Neural progenitor cell (in vitro differentiated cells): ENCODE measurements at regions not wholly inside any gene's neighbourhood (a gene's known extent, or its start where the extent isn't known, plus 50 kb on each side); places are given as distances from the start of the nearest gene placed in this dataset.
A peak's percentile ranks its signal among the peaks of the same experiment; 100 is the strongest.

Experiments
- DNase-seq: peaks from one replicate; pipeline ENCODE4 v3.0.0-alpha.2; 2016; ENCODE audit warnings: low spot score
- H2AFZ ChIP-seq: fragments of 200-600 bp; sonication (generic); replicated peaks from 2 replicates; pipeline ENCODE4 v1.6.1; 2016; ENCODE audit warnings: antibody characterized with exemption
- H3F3A ChIP-seq: fragments of 200-600 bp; sonication (generic); 2 replicates; pipeline ENCODE4 v1.6.1; 2016; ENCODE audit warnings: antibody characterized with exemption, low read depth
- H3K27ac ChIP-seq: fragments of 200-600 bp; sonication (generic); 2 replicates; pipeline ENCODE4 v1.5.1; 2016; ENCODE audit warnings: mild to moderate bottlenecking
- H3K27me3 ChIP-seq: fragments of 200-600 bp; sonication (generic); 2 replicates; pipeline ENCODE4 v1.6.1; 2016; ENCODE audit warnings: mild to moderate bottlenecking, moderate library complexity
- H3K36me3 ChIP-seq: fragments of 200-600 bp; sonication (generic); 2 replicates; pipeline ENCODE4 v1.5.1; 2016
- H3K4me1 ChIP-seq: fragments of 200-600 bp; sonication (generic); 2 replicates; pipeline ENCODE4 v1.6.1; 2016; ENCODE audit warnings: mixed run types
- H3K4me2 ChIP-seq: fragments of 200-600 bp; sonication (generic); 2 replicates; pipeline ENCODE4 v1.6.1; 2016
- H3K4me3 ChIP-seq: fragments of 200-600 bp; sonication (generic); 2 replicates; pipeline ENCODE4 v1.5.1; 2016
- H3K79me2 ChIP-seq: fragments of 200-600 bp; sonication (generic); 2 replicates; pipeline ENCODE4 v1.6.1; 2016; ENCODE audit warnings: low read depth
- H3K9ac ChIP-seq: fragments of 200-600 bp; sonication (generic); 2 replicates; pipeline ENCODE4 v1.6.1; 2016
- H3K9me3 ChIP-seq: fragments of 200-600 bp; sonication (generic); 2 replicates; pipeline ENCODE4 v1.5.1; 2016; ENCODE audit warnings: low read depth
- H4K20me1 ChIP-seq: fragments of 200-600 bp; sonication (generic); 2 replicates; pipeline ENCODE4 v1.6.1; 2016; ENCODE audit warnings: low read depth
- H3K27ac Mint-ChIP-seq: 3 replicates; pipeline ENCODE4 v1.8.0; 2021; ENCODE audit warnings: mixed read lengths
- H3K27me3 Mint-ChIP-seq: 2 replicates; pipeline ENCODE4 v1.8.0; 2022; ENCODE audit warnings: low read depth, mild to moderate bottlenecking, inconsistent platforms, moderate library complexity, mixed read lengths; ENCODE audit not compliant: insufficient read depth
- H3K36me3 Mint-ChIP-seq: 3 replicates; pipeline ENCODE4 v1.8.0; 2021; ENCODE audit warnings: mixed read lengths
- H3K4me1 Mint-ChIP-seq: 3 replicates; pipeline ENCODE4 v1.8.0; 2021; ENCODE audit warnings: mixed read lengths
- H3K4me3 Mint-ChIP-seq: 3 replicates; pipeline ENCODE4 v1.8.0; 2021; ENCODE audit warnings: mild to moderate bottlenecking, moderate library complexity, mixed read lengths
- H3K9me3 Mint-ChIP-seq: 3 replicates; pipeline ENCODE4 v1.8.0; 2020; ENCODE audit warnings: mixed read lengths
- CTCF ChIP-seq: fragments of 200-600 bp; sonication (generic); IDR thresholded peaks from 2 replicates; pipeline ENCODE4 v1.5.1; 2017; ENCODE audit warnings: antibody characterized with exemption, mild to moderate bottlenecking
- EZH2 ChIP-seq: fragments of 200-600 bp; sonication (generic); IDR thresholded peaks from 2 replicates; pipeline ENCODE4 v1.6.1; 2017; ENCODE audit warnings: antibody characterized with exemption, mild to moderate bottlenecking, moderate library complexity
- EZH2phosphoT487 ChIP-seq: fragments of 200-600 bp; sonication (generic); IDR thresholded peaks from 2 replicates; pipeline ENCODE4 v1.6.1; 2017; ENCODE audit warnings: antibody characterized with exemption

DNA sequence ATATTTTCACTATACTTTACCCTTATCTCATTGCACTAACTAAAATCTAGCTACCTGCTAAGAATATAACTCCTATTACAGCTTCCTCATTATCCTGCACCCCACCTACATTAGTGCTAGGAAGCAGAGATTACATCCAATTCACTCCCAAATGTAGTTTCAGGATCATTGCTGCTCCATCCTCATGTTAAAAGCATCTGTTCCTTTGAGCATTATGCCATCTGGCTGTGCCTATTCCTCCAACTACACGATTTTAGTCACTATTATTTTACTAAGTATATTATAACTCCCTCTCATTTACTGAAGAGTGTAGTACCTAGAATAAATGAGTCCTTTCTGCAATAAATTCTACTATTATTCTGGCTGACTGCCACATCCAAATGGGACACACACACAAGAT is 1586.9 kb downstream of the TECRL start:
- H3K36me3 Mint-ChIP-seq = no peaks in the 10 kb centered on the region
- H3K27me3 ChIP-seq = no peaks in the 10 kb centered on the region
- no peaks in the 10 kb centered on the region for H3K79me2 ChIP-seq
- no peaks in the 10 kb centered on the region for H3K4me1 Mint-ChIP-seq
- H3K4me1 ChIP-seq = no peaks in the 10 kb centered on the region
- no peaks in the 10 kb centered on the region for H3K36me3 ChIP-seq
- no peak overlapping the region for H3K27ac Mint-ChIP-seq
- H3F3A ChIP-seq = no peaks in the 10 kb centered on the region
- H4K20me1 ChIP-seq = no peaks in the 10 kb centered on the region
- no peaks in the 10 kb centered on the region for H3K9me3 Mint-ChIP-seq
- no peak for TF ChIP-seq CTCF
- no peak for TF ChIP-seq EZH2
- TF ChIP-seq EZH2phosphoT487 = no peak
- H2AFZ ChIP-seq = no peak overlapping the region
- H3K4me3 ChIP-seq = no peak overlapping the region
- no peak overlapping the region for H3K9ac ChIP-seq
- no peak overlapping the region for H3K4me3 Mint-ChIP-seq
- no peak overlapping the region for H3K4me2 ChIP-seq
- no peaks in the 10 kb centered on the region for H3K9me3 ChIP-seq
- H3K27me3 Mint-ChIP-seq = no peaks in the 10 kb centered on the region
- no peak overlapping the region for H3K27ac ChIP-seq
- DNase-seq = no peak

GRCh38 chr4:62816566-62816965 is 1592.7 kb downstream of the TECRL start:
- DNase-seq = no peak
- peaks cover 6% of the 10 kb centered on the region for H3K4me1 ChIP-seq
- Mint-ChIP-seq H3K4me1 (no peaks in the 10 kb centered on the region), H3K27ac (no peak overlapping the region), H3K27me3 (no peaks in the 10 kb centered on the region), H3K9me3 (no peaks in the 10 kb centered on the region), H3K4me3 (no peak overlapping the region), H3K36me3 (no peaks in the 10 kb centered on the region)
- no peak overlapping the region for H3K9ac ChIP-seq
- no peak overlapping the region for H2AFZ ChIP-seq
- H3K79me2 ChIP-seq = no peaks in the 10 kb centered on the region
- no peaks in the 10 kb centered on the region for H3F3A ChIP-seq
- no peak overlapping the region for H3K27ac ChIP-seq
- no peaks in the 10 kb centered on the region for H4K20me1 ChIP-seq
- no peaks in the 10 kb centered on the region for H3K36me3 ChIP-seq
- H3K27me3 ChIP-seq = no peaks in the 10 kb centered on the region
- H3K4me3 ChIP-seq = no peak overlapping the region
- no peaks in the 10 kb centered on the region for H3K9me3 ChIP-seq
- no peak overlapping the region for H3K4me2 ChIP-seq
- TF ChIP-seq EZH2 (no peak), CTCF (no peak), EZH2phosphoT487 (no peak)

GRCh38 chr4:62814510-62815047 is 1594.7 kb downstream of the TECRL start:
- Histone ChIP-seq H3K4me3 (no peak overlapping the region), H3K36me3 (no peaks in the 10 kb centered on the region), H3K4me2 (no peak overlapping the region), H2AFZ (no peak overlapping the region), H4K20me1 (no peaks in the 10 kb centered on the region), H3K9ac (no peak overlapping the region), H3K27ac (no peak overlapping the region), H3K9me3 (no peaks in the 10 kb centered on the region), H3F3A (no peaks in the 10 kb centered on the region), H3K4me1 (peaks cover 6% of the 10 kb centered on the region), H3K79me2 (no peaks in the 10 kb centered on the region), H3K27me3 (no peaks in the 10 kb centered on the region)
- Mint-ChIP-seq H3K27me3 (no peaks in the 10 kb centered on the region), H3K4me3 (no peak overlapping the region), H3K36me3 (no peaks in the 10 kb centered on the region), H3K27ac (no peak overlapping the region), H3K9me3 (no peaks in the 10 kb centered on the region), H3K4me1 (no peaks in the 10 kb centered on the region)
- TF ChIP-seq EZH2 = no peak
- TF ChIP-seq CTCF = peak; percentile 37
- peak; percentile 52 for DNase-seq
